PC-9 (cell line): ENCODE measurements at regions not wholly inside any gene's neighbourhood (a gene's known extent, or its start where the extent isn't known, plus 50 kb on each side); places are given as distances from the start of the nearest gene placed in this dataset.

Experiments
- EZH2 ChIP-seq: fragments of 200-600 bp; sonication (generic); IDR thresholded peaks from 2 replicates; pipeline ENCODE4 v1.8.0; 2017; ENCODE audit warnings: antibody characterized with exemption, low read depth
- TF ChIP-seq, protein P1 (sequence below): fragments of 200-600 bp; sonication (generic); conservative IDR thresholded peaks from 2 replicates; pipeline ENCODE4 v1.6.1; 2017; ENCODE audit warnings: mixed run types, antibody characterized with exemption, mild to moderate bottlenecking, moderate library complexity

DNA sequence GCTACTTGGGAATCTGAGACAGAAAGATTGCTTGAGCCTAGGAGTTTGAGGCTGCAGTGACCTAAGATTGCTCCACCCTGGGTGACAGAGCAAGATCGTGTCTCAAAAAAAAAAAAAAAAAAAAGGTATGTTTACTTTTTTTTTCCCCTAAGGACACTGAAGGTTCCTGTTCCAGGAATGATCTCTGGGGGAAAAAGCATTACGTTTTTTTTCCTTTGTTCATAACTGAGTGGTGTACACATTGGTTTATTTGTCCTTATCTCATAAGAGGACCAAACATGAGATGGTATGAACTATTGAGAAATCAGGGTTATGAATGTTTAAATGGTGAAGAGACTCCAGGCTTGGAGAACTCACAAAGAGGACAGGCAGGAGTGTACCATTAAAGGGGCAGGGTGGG is 120.4 kb upstream of the IL1RAPL2 start:
- TF ChIP-seq, protein P1, sequence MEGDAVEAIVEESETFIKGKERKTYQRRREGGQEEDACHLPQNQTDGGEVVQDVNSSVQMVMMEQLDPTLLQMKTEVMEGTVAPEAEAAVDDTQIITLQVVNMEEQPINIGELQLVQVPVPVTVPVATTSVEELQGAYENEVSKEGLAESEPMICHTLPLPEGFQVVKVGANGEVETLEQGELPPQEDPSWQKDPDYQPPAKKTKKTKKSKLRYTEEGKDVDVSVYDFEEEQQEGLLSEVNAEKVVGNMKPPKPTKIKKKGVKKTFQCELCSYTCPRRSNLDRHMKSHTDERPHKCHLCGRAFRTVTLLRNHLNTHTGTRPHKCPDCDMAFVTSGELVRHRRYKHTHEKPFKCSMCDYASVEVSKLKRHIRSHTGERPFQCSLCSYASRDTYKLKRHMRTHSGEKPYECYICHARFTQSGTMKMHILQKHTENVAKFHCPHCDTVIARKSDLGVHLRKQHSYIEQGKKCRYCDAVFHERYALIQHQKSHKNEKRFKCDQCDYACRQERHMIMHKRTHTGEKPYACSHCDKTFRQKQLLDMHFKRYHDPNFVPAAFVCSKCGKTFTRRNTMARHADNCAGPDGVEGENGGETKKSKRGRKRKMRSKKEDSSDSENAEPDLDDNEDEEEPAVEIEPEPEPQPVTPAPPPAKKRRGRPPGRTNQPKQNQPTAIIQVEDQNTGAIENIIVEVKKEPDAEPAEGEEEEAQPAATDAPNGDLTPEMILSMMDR = no peak
- no peak for TF ChIP-seq EZH2
